NCI-H2029 (cell line): ENCODE measurements at regions not wholly inside any gene's neighbourhood (a gene's known extent, or its start where the extent isn't known, plus 50 kb on each side); places are given as distances from the start of the nearest gene placed in this dataset.
"Not testable (repeated sequence)": the region's sequence is repeated elsewhere in the genome, so short reads cannot be mapped to it uniquely, and the experiment has no call there.

Experiments used
- DNase-seq: peaks from one replicate; lab custom pipeline; 2025; lab: John Stamatoyannopoulos, UW

- no peak for DNase-seq
Measured at GRCh38 chr9:95731876-95732275, 143.6 kb upstream of the ERCC6L2 start.

- no peak for DNase-seq
Measured at GRCh38 chr9:95729669-95730368, 145.7 kb upstream of the ERCC6L2 start.

- no peak for DNase-seq
Measured at GRCh38 chr9:95729046-95729445, 146.4 kb upstream of the ERCC6L2 start.

- no peak for DNase-seq
Measured at GRCh38 chr9:95727947-95728520, 147.5 kb upstream of the ERCC6L2 start.

- DNase-seq: peak; percentile 25
Measured at GRCh38 chr9:95726756-95727155, 148.7 kb upstream of the ERCC6L2 start.

GRCh38 chr9:95725045-95725444 lies 150.4 kb upstream of the ERCC6L2 start:
- no peak for DNase-seq

GRCh38 chr9:95724253-95724991 lies 151.1 kb upstream of the ERCC6L2 start:
- DNase-seq: no peak

GRCh38 chr9:95722141-95722540 lies 153.3 kb upstream of the ERCC6L2 start:
- DNase-seq: peak; percentile 45

- peak; percentile 22 for DNase-seq
Measured at GRCh38 chr9:95721061-95721531, 154.4 kb upstream of the ERCC6L2 start.

GRCh38 chr9:95720496-95720895 lies 155.0 kb upstream of the ERCC6L2 start:
- DNase-seq: no peak

- no peak for DNase-seq
Measured at GRCh38 chr9:95719354-95719753, 156.1 kb upstream of the ERCC6L2 start.

- no peak for DNase-seq
Measured at GRCh38 chr9:95718263-95718662, 157.2 kb upstream of the ERCC6L2 start.

- peak; percentile 81 for DNase-seq
Measured at GRCh38 chr9:95715868-95716435, 159.5 kb upstream of the ERCC6L2 start.

GRCh38 chr9:95710446-95710845 lies 165.0 kb upstream of the ERCC6L2 start:
- no peak for DNase-seq

GRCh38 chr9:95696701-95697100 lies 178.8 kb upstream of the ERCC6L2 start:
- no peak for DNase-seq

- no peak for DNase-seq
Measured at GRCh38 chr9:95691435-95691834, 174.7 kb upstream of the PTCH1 start.

- no peak for DNase-seq
Measured at GRCh38 chr9:95689669-95690068, 172.9 kb upstream of the PTCH1 start.

- DNase-seq: no peak
Measured at GRCh38 chr9:95684516-95684915, 167.7 kb upstream of the PTCH1 start.

GRCh38 chr9:95680306-95680705 lies 163.5 kb upstream of the PTCH1 start:
- not testable (repeated sequence) for DNase-seq

GRCh38 chr9:95679874-95680273 lies 163.1 kb upstream of the PTCH1 start:
- no peak for DNase-seq

GRCh38 chr9:95678759-95679158 lies 162.0 kb upstream of the PTCH1 start:
- no peak for DNase-seq

- no peak for DNase-seq
Measured at GRCh38 chr9:95670122-95670521, 153.4 kb upstream of the PTCH1 start.

- DNase-seq: no peak
Measured at GRCh38 chr9:95669253-95669652, 152.5 kb upstream of the PTCH1 start.
